ENCODE measurements at regions not wholly inside any gene's neighbourhood (a gene's known extent, or its start where the extent isn't known, plus 50 kb on each side); places are given as distances from the start of the nearest gene placed in this dataset.

DNA sequence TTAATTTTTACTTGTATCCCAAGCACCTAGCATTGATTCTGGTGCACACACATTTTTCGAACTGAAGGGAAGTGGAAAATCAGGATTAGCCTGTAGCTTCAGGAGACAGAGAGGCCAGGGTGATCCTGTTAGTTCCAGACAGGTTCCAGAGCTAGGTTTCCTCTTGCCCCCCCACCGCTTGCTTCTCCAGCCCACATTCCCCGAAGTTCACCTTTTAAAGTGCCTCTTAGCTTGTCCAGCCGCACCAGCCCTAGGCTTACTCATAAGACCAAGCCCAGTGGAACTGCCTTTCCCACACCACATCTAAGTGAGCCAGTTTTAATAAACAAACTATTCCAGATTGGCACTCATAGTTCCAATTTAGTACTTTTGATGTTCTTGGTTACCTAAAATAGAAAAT is 898.6 kb upstream of the KLHL29 start:
- Histone ChIP-seq H3K36me3 (ENCODE audit: insufficient read depth) (no peaks in the 10 kb centered on the region), H3K4me3 (ENCODE audit: low read depth, low read length) (no peak overlapping the region), H3K4me1 (ENCODE audit: insufficient read depth) (no peaks in the 10 kb centered on the region), H3K27ac (ENCODE audit: low read depth) (no peak overlapping the region)
- WGBS: 90% methylated on average over 4 of the region's 4 CpGs
- no peak for DNase-seq (ENCODE audit: extremely low spot score)

DNA sequence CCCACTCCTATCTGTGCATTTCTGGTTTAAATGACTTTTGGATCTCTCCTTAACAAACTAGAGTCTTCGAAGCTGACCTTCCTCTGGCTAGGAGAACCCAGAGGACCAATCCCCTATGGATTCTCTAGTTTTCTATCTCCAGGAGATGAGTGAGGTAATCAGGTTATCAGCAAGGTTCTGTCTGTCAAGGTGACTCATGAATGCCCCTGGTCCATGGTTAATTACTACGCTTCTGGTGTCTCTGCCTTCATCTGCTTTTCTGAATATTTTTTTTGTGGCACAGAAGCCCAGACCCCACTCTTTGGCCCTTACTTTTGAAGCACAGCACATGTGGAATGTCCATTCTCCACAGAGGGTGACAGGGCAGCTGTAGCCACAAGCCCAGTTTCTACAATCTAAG is 897.9 kb upstream of the KLHL29 start:
- no peak overlapping the region for H3K4me3 ChIP-seq (ENCODE audit: low read depth, low read length)
- no peaks in the 10 kb centered on the region for H3K4me1 ChIP-seq (ENCODE audit: insufficient read depth)
- 89% methylated on average over 2 of the region's 2 CpGs for WGBS
- DNase-seq (ENCODE audit: extremely low spot score): no peak
- no peaks in the 10 kb centered on the region for H3K36me3 ChIP-seq (ENCODE audit: insufficient read depth)
- no peak overlapping the region for H3K27ac ChIP-seq (ENCODE audit: low read depth)

GRCh38 chr2:22487541-22487940 is 897.4 kb upstream of the KLHL29 start:
- no peak for DNase-seq (ENCODE audit: extremely low spot score)
- H3K4me3 ChIP-seq (ENCODE audit: low read depth, low read length): no peak overlapping the region
- H3K27ac ChIP-seq (ENCODE audit: low read depth): no peak overlapping the region
- no peaks in the 10 kb centered on the region for H3K36me3 ChIP-seq (ENCODE audit: insufficient read depth)
- WGBS: 49% methylated on average over 3 of the region's 3 CpGs
- H3K4me1 ChIP-seq (ENCODE audit: insufficient read depth): no peaks in the 10 kb centered on the region

DNA sequence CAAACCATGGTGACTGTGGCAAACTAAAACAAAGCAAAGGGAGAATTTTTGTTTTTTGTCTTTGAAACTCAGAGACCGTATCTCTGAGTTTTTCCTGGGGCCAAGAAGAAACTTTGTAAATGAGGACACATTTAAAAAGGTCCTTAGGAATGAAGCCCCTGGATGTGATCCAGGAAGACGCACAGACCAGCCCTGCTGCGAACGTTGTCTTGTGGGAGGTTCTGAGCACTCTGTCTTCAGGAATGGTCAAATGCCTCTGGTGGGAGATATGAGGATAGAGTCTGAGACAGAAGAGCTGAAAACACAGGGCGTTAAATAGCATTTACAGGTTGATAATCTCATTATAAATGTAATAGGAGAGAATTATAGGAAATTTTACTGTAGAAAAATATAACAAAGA is 893.5 kb upstream of the KLHL29 start:
- Histone ChIP-seq H3K4me3 (ENCODE audit: low read depth, low read length) (no peak overlapping the region), H3K27ac (ENCODE audit: low read depth) (no peak overlapping the region), H3K36me3 (ENCODE audit: insufficient read depth) (no peaks in the 10 kb centered on the region), H3K4me1 (ENCODE audit: insufficient read depth) (no peaks in the 10 kb centered on the region)
- 53% methylated on average over 5 of the region's 5 CpGs for WGBS
- DNase-seq (ENCODE audit: extremely low spot score): no peak

- H3K4me1 ChIP-seq (ENCODE audit: insufficient read depth): no peaks in the 10 kb centered on the region
- H3K4me3 ChIP-seq (ENCODE audit: low read depth, low read length): no peak overlapping the region
- H3K27ac ChIP-seq (ENCODE audit: low read depth): no peak overlapping the region
- WGBS: 63% methylated on average over 3 of the region's 3 CpGs
- no peaks in the 10 kb centered on the region for H3K36me3 ChIP-seq (ENCODE audit: insufficient read depth)
- no peak for DNase-seq (ENCODE audit: extremely low spot score)
These were observed 890.8 kb upstream of the KLHL29 start for GRCh38 chr2:22494156-22494555.

- 87% methylated on average over 1 of the region's 1 CpG for WGBS
- no peak overlapping the region for H3K27ac ChIP-seq (ENCODE audit: low read depth)
- no peaks in the 10 kb centered on the region for H3K36me3 ChIP-seq (ENCODE audit: insufficient read depth)
- no peaks in the 10 kb centered on the region for H3K4me1 ChIP-seq (ENCODE audit: insufficient read depth)
- no peak overlapping the region for H3K4me3 ChIP-seq (ENCODE audit: low read depth, low read length)
- DNase-seq (ENCODE audit: extremely low spot score): no peak
These were observed 887.9 kb upstream of the KLHL29 start for GRCh38 chr2:22497064-22497463.

DNA sequence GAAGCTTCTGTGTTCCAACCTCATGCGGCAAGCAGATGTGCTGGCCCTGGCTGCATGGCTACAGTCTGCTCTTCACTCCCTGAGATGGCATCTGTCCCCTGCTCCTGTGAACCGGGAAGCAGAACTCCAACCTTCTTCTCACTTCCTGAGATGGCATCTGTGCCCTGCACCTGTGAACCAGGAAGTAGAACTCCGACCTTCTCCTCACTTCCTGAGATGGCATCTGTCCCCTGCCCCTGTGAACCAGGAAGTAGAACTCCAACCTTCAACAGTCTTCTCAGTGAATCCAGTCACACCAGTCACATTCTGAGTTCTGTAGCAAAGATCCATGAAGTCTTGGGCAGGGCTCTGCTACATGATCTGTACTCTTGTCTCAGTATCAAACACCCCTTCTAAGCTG is 887.2 kb upstream of the KLHL29 start:
- no peak for DNase-seq (ENCODE audit: extremely low spot score)
- H3K27ac ChIP-seq (ENCODE audit: low read depth): no peak overlapping the region
- no peaks in the 10 kb centered on the region for H3K4me1 ChIP-seq (ENCODE audit: insufficient read depth)
- 90% methylated on average over 3 of the region's 3 CpGs for WGBS
- no peak overlapping the region for H3K4me3 ChIP-seq (ENCODE audit: low read depth, low read length)
- H3K36me3 ChIP-seq (ENCODE audit: insufficient read depth): no peaks in the 10 kb centered on the region

GRCh38 chr2:22499082-22499839 is 885.7 kb upstream of the KLHL29 start:
- H3K27ac ChIP-seq (ENCODE audit: low read depth): no peak overlapping the region
- H3K4me1 ChIP-seq (ENCODE audit: insufficient read depth): no peaks in the 10 kb centered on the region
- H3K36me3 ChIP-seq (ENCODE audit: insufficient read depth): no peaks in the 10 kb centered on the region
- H3K4me3 ChIP-seq (ENCODE audit: low read depth, low read length): no peak overlapping the region
- WGBS: 71% methylated on average over 4 of the region's 4 CpGs
- no peak for DNase-seq (ENCODE audit: extremely low spot score)

- H3K27ac ChIP-seq (ENCODE audit: low read depth): no peak overlapping the region
- H3K4me3 ChIP-seq (ENCODE audit: low read depth, low read length): no peak overlapping the region
- H3K36me3 ChIP-seq (ENCODE audit: insufficient read depth): no peaks in the 10 kb centered on the region
- H3K4me1 ChIP-seq (ENCODE audit: insufficient read depth): no peaks in the 10 kb centered on the region
- WGBS: 85% methylated on average over 1 of the region's 1 CpG
- no peak for DNase-seq (ENCODE audit: extremely low spot score)
These were observed 884.4 kb upstream of the KLHL29 start for GRCh38 chr2:22500555-22500935.

DNA sequence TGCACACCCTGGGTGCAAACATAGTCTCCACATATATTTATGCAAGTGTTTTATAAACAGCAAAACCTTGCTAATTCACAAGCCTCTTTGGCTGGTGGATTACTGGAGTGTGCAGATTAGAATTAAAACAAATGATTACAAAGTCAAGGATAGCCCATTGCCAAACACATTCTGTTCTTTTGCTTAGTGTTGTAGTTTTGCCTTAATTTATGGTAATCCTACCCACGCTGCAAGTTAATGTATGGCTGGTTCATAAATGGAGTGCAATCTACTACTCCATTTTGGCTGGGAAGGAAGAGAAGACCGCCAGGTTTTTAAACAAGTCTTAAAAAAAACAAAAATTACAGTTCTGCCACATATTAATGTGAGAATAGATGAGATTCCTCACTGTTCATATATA is 883.1 kb upstream of the KLHL29 start:
- 85% methylated on average over 2 of the region's 2 CpGs for WGBS
- Histone ChIP-seq H3K27ac (ENCODE audit: low read depth) (no peak overlapping the region), H3K4me3 (ENCODE audit: low read depth, low read length) (no peak overlapping the region), H3K4me1 (ENCODE audit: insufficient read depth) (no peaks in the 10 kb centered on the region), H3K36me3 (ENCODE audit: insufficient read depth) (no peaks in the 10 kb centered on the region)
- DNase-seq (ENCODE audit: extremely low spot score): no peak

- no peak for DNase-seq (ENCODE audit: extremely low spot score)
- Histone ChIP-seq H3K4me3 (ENCODE audit: low read depth, low read length) (no peak overlapping the region), H3K36me3 (ENCODE audit: insufficient read depth) (no peaks in the 10 kb centered on the region), H3K27ac (ENCODE audit: low read depth) (no peak overlapping the region), H3K4me1 (ENCODE audit: insufficient read depth) (no peaks in the 10 kb centered on the region)
- WGBS: 89% methylated on average over 4 of the region's 4 CpGs
These were observed 871.4 kb upstream of the KLHL29 start for GRCh38 chr2:22513563-22513962.

- Histone ChIP-seq H3K4me3 (ENCODE audit: low read depth, low read length) (no peak overlapping the region), H3K4me1 (ENCODE audit: insufficient read depth) (no peaks in the 10 kb centered on the region), H3K36me3 (ENCODE audit: insufficient read depth) (no peaks in the 10 kb centered on the region), H3K27ac (ENCODE audit: low read depth) (no peak overlapping the region)
- 94% methylated on average over 1 of the region's 1 CpG for WGBS
- no peak for DNase-seq (ENCODE audit: extremely low spot score)
These were observed 867.8 kb upstream of the KLHL29 start for GRCh38 chr2:22517141-22517540.

DNA sequence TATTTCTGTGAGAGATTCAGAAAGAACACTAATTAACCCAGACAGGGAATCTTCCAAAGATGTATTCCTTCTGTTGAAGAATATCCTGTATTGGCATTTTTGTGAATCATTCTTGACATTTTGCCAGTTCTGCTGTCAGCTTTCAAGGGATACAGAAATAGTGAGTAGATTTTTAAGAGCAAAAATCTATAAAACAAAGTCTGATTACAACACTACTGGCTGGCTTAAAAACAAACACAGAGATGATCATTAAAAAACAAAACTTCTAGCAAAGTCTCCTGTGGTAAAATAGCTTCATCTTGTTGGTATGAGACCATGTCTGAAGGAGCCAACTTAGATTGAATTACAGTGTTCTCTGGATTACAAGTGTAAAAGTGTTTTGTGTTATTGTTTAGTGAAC is 866.3 kb upstream of the KLHL29 start:
- Histone ChIP-seq H3K4me1 (ENCODE audit: insufficient read depth) (no peaks in the 10 kb centered on the region), H3K27ac (ENCODE audit: low read depth) (no peak overlapping the region), H3K4me3 (ENCODE audit: low read depth, low read length) (no peak overlapping the region), H3K36me3 (ENCODE audit: insufficient read depth) (no peaks in the 10 kb centered on the region)
- DNase-seq (ENCODE audit: extremely low spot score): no peak

DNA sequence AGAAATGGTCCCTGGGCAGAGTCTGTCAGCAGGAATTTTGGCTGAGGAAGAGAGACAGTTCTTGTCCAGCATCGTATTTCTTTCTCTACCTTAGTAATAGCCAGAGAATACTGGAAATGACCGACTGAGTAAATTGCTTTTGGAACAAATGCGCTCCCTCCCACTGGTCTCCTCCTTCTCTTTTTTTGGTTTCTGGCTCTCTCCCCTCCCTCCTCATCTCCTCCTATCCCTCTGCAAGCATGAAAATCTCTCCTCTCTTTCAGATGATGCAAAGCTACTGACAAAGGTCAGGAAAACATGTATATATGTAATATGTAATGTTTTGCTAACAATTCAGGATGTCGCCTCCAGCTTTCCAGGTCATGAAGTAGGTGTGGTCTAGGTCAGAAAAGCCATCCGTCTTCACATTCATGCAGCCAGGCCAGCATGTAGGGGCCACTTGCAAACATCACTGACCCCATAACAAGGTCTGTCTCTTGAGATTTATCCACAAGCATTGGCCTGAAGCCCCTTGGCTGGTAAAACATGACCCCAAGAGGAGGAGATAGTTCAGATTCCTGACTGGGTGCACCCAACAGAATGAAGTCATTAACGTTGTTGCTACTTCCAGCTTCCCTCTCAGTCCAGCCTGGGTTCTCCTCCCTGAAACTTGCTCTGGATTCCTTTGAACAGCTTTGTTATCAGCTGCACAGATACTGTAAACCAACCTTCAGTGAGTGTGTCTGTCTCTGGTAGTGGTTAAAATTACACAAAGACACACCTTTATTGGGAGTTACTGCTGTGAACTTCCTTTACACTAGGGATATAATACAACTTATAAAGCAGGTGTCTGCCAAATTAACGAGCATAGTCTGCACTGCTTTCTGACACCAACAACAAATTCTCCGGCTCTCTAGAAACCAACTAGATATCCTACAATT is 864.4 kb upstream of the KLHL29 start:
- DNase-seq (ENCODE audit: extremely low spot score): no peak
- Histone ChIP-seq H3K27ac (ENCODE audit: low read depth) (no peak overlapping the region), H3K4me3 (ENCODE audit: low read depth, low read length) (no peak overlapping the region), H3K4me1 (ENCODE audit: insufficient read depth) (no peaks in the 10 kb centered on the region), H3K36me3 (ENCODE audit: insufficient read depth) (no peaks in the 10 kb centered on the region)
- 69% methylated on average over 8 of the region's 8 CpGs for WGBS

All from urinary bladder (tissue), 3 donors.